Skeletal muscle satellite cell (primary cell): ENCODE measurements at regions not wholly inside any gene's neighbourhood (a gene's known extent, or its start where the extent isn't known, plus 50 kb on each side); places are given as distances from the start of the nearest gene placed in this dataset.

Source experiments
- H3K27me3 ChIP-seq: 2 replicates; pipeline ENCODE4 v1.7.0; 2013; ENCODE audit warnings: low read length; ENCODE audit not compliant: control insufficient read depth, insufficient read depth
- H3K36me3 ChIP-seq: 2 replicates; pipeline ENCODE4 v1.7.0; 2013; ENCODE audit warnings: mild to moderate bottlenecking, control low read depth, low read length; ENCODE audit not compliant: insufficient read depth
- H3K4me1 ChIP-seq: 2 replicates; pipeline ENCODE4 v1.7.0; 2013; ENCODE audit warnings: low read length; ENCODE audit not compliant: control insufficient read depth, insufficient read depth
- H3K4me2 ChIP-seq: 2 replicates; pipeline ENCODE4 v1.7.0; 2013; ENCODE audit warnings: mild to moderate bottlenecking, low read length
- H3K4me3 ChIP-seq: 2 replicates; pipeline ENCODE4 v1.7.0; 2013; ENCODE audit warnings: low read length
- H3K9ac ChIP-seq: 2 replicates; pipeline ENCODE4 v1.7.0; 2013; ENCODE audit warnings: mild to moderate bottlenecking, low read depth, low read length, moderate library complexity
- H3K9me3 ChIP-seq: replicated peaks from 2 replicates; pipeline ENCODE4 v1.7.0; 2013; ENCODE audit warnings: mild to moderate bottlenecking, control low read depth, low read length

- no peaks in the 10 kb centered on the region for H3K27me3 ChIP-seq
- peaks cover 10% of the 10 kb centered on the region for H3K9me3 ChIP-seq
- no peak overlapping the region for H3K4me3 ChIP-seq
- H3K4me1 ChIP-seq = no peaks in the 10 kb centered on the region
- H3K9ac ChIP-seq = no peak overlapping the region
- H3K36me3 ChIP-seq = no peaks in the 10 kb centered on the region
- no peak overlapping the region for H3K4me2 ChIP-seq
These were observed 1436.3 kb downstream of the TBC1D22A start for GRCh38 chr22:48198489-48199459.

- Histone ChIP-seq H3K4me3 (no peak overlapping the region), H3K4me1 (no peaks in the 10 kb centered on the region), H3K9ac (no peak overlapping the region), H3K9me3 (peaks cover 15% of the 10 kb centered on the region), H3K36me3 (no peaks in the 10 kb centered on the region), H3K27me3 (no peaks in the 10 kb centered on the region), H3K4me2 (no peak overlapping the region)
These were observed 1434.8 kb downstream of the TBC1D22A start for GRCh38 chr22:48197189-48197690.

- no peak overlapping the region for H3K4me2 ChIP-seq
- no peak overlapping the region for H3K4me3 ChIP-seq
- H3K9me3 ChIP-seq = peaks cover 11% of the 10 kb centered on the region
- no peaks in the 10 kb centered on the region for H3K36me3 ChIP-seq
- H3K4me1 ChIP-seq = no peaks in the 10 kb centered on the region
- no peak overlapping the region for H3K9ac ChIP-seq
- no peaks in the 10 kb centered on the region for H3K27me3 ChIP-seq
These were observed 1430.5 kb downstream of the TBC1D22A start for GRCh38 chr22:48192920-48193319.

- Histone ChIP-seq H3K4me1 (no peaks in the 10 kb centered on the region), H3K36me3 (no peaks in the 10 kb centered on the region), H3K27me3 (no peaks in the 10 kb centered on the region), H3K9me3 (peaks cover 11% of the 10 kb centered on the region), H3K9ac (no peak overlapping the region), H3K4me2 (no peak overlapping the region), H3K4me3 (no peak overlapping the region)
These were observed 1429.6 kb downstream of the TBC1D22A start for GRCh38 chr22:48192071-48192470.

GRCh38 chr22:48188231-48188721 is 1425.8 kb downstream of the TBC1D22A start:
- Histone ChIP-seq H3K27me3 (no peaks in the 10 kb centered on the region), H3K36me3 (no peaks in the 10 kb centered on the region), H3K9me3 (peaks cover 18% of the 10 kb centered on the region), H3K4me2 (no peak overlapping the region), H3K4me1 (no peaks in the 10 kb centered on the region), H3K9ac (no peak overlapping the region), H3K4me3 (no peak overlapping the region)

GRCh38 chr22:48187356-48187755 is 1424.9 kb downstream of the TBC1D22A start:
- Histone ChIP-seq H3K36me3 (no peaks in the 10 kb centered on the region), H3K4me1 (no peaks in the 10 kb centered on the region), H3K4me3 (no peak overlapping the region), H3K9me3 (peaks cover 14% of the 10 kb centered on the region), H3K4me2 (no peak overlapping the region), H3K9ac (no peak overlapping the region), H3K27me3 (no peaks in the 10 kb centered on the region)

GRCh38 chr22:48186146-48186790 is 1423.8 kb downstream of the TBC1D22A start:
- Histone ChIP-seq H3K36me3 (no peaks in the 10 kb centered on the region), H3K4me3 (no peak overlapping the region), H3K9ac (no peak overlapping the region), H3K4me1 (no peaks in the 10 kb centered on the region), H3K27me3 (no peaks in the 10 kb centered on the region), H3K4me2 (no peak overlapping the region), H3K9me3 (peaks cover 14% of the 10 kb centered on the region)

- H3K4me2 ChIP-seq = no peak overlapping the region
- peaks cover 14% of the 10 kb centered on the region for H3K9me3 ChIP-seq
- no peaks in the 10 kb centered on the region for H3K27me3 ChIP-seq
- H3K9ac ChIP-seq = no peak overlapping the region
- H3K4me1 ChIP-seq = no peaks in the 10 kb centered on the region
- no peak overlapping the region for H3K4me3 ChIP-seq
- no peaks in the 10 kb centered on the region for H3K36me3 ChIP-seq
These were observed 1422.9 kb downstream of the TBC1D22A start for GRCh38 chr22:48185071-48186055.

GRCh38 chr22:48182846-48183805 is 1420.7 kb downstream of the TBC1D22A start:
- Histone ChIP-seq H3K27me3 (no peaks in the 10 kb centered on the region), H3K9me3 (peaks cover 29% of the 10 kb centered on the region), H3K36me3 (no peaks in the 10 kb centered on the region)

GRCh38 chr22:48182031-48182430 is 1419.6 kb downstream of the TBC1D22A start:
- H3K9me3 ChIP-seq = peaks cover 38% of the 10 kb centered on the region
- H3K4me1 ChIP-seq = no peaks in the 10 kb centered on the region

More at GRCh38 chr22:48182846-48183805, 1420.7 kb downstream of the TBC1D22A start:
- no peak overlapping the region for H3K9ac ChIP-seq
- no peak overlapping the region for H3K4me3 ChIP-seq
- H3K4me2 ChIP-seq = no peak overlapping the region
- no peaks in the 10 kb centered on the region for H3K4me1 ChIP-seq

More at GRCh38 chr22:48182031-48182430, 1419.6 kb downstream of the TBC1D22A start:
- Histone ChIP-seq H3K4me2 (no peak overlapping the region), H3K4me3 (no peak overlapping the region), H3K27me3 (no peaks in the 10 kb centered on the region), H3K9ac (no peak overlapping the region), H3K36me3 (no peaks in the 10 kb centered on the region)
